Esophagus muscularis mucosa (tissue), 4 donors: ENCODE measurements at regions not wholly inside any gene's neighbourhood (a gene's known extent, or its start where the extent isn't known, plus 50 kb on each side); places are given as distances from the start of the nearest gene placed in this dataset.

Experiments used
- DNase-seq: peaks from one replicate; pipeline ENCODE4 v3.0.0-alpha.2; 2017; ENCODE audit errors: extremely low spot score
- H3K27ac ChIP-seq, 4 donors: fragments of 200-600 bp; sonication (generic); replicated peaks in 1 of 4; 1 replicate in 3 of 4; 2 replicates in 1 of 4; pipeline ENCODE4 v1.5.1; 2016 to 2019; ENCODE audit warnings: mild to moderate bottlenecking in 1 of 4
- H3K27me3 ChIP-seq, 4 donors: fragments of 200-600 bp; sonication (generic); one replicate each; pipeline versions ENCODE4 v1.5.1 to v1.6.0; 2016 to 2019
- H3K36me3 ChIP-seq, 4 donors: fragments of 200-600 bp; sonication (generic); one replicate each; pipeline ENCODE4 v1.5.1; 2016 to 2019
- H3K4me1 ChIP-seq, 4 donors: fragments of 200-600 bp; sonication (generic); one replicate each; pipeline ENCODE4 v1.5.1; 2016 to 2019
- H3K4me3 ChIP-seq, 4 donors: fragments of 200-600 bp; sonication (generic); 1 replicate in 2 of 4; 2 replicates in 2 of 4; pipeline ENCODE4 v1.5.1; 2016 to 2019; ENCODE audit warnings: mild to moderate bottlenecking in 4 of 4, moderate library complexity in 1 of 4
- H3K9me3 ChIP-seq, 4 donors: fragments of 200-600 bp; sonication (generic); 1 replicate in 3 of 4; 2 replicates in 1 of 4; pipeline ENCODE4 v1.5.1; 2016 to 2019
- EP300 ChIP-seq: sonication (generic); formaldehyde crosslinking; IDR thresholded peaks from one replicate; pipeline ENCODE4 v1.6.1; 2017; ENCODE audit warnings: antibody characterized with exemption
- POLR2A ChIP-seq: fragments of 450-650 bp; IDR thresholded peaks from one replicate; pipeline ENCODE4 v1.6.1; 2017; ENCODE audit warnings: antibody characterized with exemption, moderate library complexity, mild to moderate bottlenecking, low read depth
- POLR2AphosphoS5 ChIP-seq, 2 donors: sonication (generic); formaldehyde crosslinking; IDR thresholded peaks; one replicate each; pipeline ENCODE4 v1.6.1; 2017; ENCODE audit warnings: antibody characterized with exemption in 2 of 2
- WGBS: methylation state at CpG from one replicate; pipeline ENCODE4 v1.1.5; 2018; 5-methylcytosine and 5-hydroxymethylcytosine counted together
- intact Hi-C: fragments of 100-400 bp; cut with DNase I; formaldehyde crosslinking; loops from one replicate; pipeline ENCODE4 v1.15.1; 2023
- TF ChIP-seq, protein P1 (sequence below), 3 experiments: fragments of 200-600 bp in 2 of 3; fragments of 450-650 bp in 1 of 3; sonication (generic) in 2 of 3; IDR thresholded peaks; one replicate each; pipeline ENCODE4 v1.5.1; 2017 to 2019; ENCODE audit warnings: antibody characterized with exemption in 3 of 3, mild to moderate bottlenecking in 2 of 3, moderate library complexity in 1 of 3

DNA sequence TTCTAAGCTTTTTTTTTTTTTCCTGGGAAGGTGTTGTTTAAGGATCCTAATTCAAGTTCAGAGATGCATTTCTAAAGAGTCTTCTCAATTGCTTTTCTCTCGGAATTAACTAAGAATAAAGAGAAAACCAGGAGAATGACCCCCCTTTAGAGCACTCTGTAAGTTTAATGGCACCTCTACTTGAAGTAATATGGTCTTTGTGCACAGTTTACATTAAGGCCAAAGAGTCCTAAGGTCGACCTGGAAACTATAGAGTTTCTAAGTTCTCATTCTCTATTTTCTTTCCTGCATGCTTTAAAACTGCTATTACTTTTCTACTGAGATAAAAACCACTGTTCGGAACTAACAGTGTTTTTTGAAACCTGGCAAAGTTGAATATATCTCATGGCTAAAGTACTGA, 923.1 kb upstream of the CDH10 start:
- TF ChIP-seq EP300 = no peak
- TF ChIP-seq POLR2A = no peak
- no peak for TF ChIP-seq POLR2AphosphoS5 (IDR thresholded peaks at IDR 0.05)
- TF ChIP-seq, protein P1, sequence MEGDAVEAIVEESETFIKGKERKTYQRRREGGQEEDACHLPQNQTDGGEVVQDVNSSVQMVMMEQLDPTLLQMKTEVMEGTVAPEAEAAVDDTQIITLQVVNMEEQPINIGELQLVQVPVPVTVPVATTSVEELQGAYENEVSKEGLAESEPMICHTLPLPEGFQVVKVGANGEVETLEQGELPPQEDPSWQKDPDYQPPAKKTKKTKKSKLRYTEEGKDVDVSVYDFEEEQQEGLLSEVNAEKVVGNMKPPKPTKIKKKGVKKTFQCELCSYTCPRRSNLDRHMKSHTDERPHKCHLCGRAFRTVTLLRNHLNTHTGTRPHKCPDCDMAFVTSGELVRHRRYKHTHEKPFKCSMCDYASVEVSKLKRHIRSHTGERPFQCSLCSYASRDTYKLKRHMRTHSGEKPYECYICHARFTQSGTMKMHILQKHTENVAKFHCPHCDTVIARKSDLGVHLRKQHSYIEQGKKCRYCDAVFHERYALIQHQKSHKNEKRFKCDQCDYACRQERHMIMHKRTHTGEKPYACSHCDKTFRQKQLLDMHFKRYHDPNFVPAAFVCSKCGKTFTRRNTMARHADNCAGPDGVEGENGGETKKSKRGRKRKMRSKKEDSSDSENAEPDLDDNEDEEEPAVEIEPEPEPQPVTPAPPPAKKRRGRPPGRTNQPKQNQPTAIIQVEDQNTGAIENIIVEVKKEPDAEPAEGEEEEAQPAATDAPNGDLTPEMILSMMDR (IDR thresholded peaks at IDR 0.05) = no peak
- peaks cover 0 to 6% (median 2%) of the 10 kb centered on the region in 4 donors for H3K9me3 ChIP-seq
- no peak overlapping the region for H3K4me3 ChIP-seq
- H3K27me3 ChIP-seq = no peaks in the 10 kb centered on the region
- no peak for DNase-seq
- intact Hi-C loops = no loop called here
- WGBS = 51% methylated on average over 3 of the region's 3 CpGs
- H3K4me1 ChIP-seq = no peaks in the 10 kb centered on the region
- H3K36me3 ChIP-seq = no peaks in the 10 kb centered on the region
- H3K27ac ChIP-seq = no peak overlapping the region

DNA sequence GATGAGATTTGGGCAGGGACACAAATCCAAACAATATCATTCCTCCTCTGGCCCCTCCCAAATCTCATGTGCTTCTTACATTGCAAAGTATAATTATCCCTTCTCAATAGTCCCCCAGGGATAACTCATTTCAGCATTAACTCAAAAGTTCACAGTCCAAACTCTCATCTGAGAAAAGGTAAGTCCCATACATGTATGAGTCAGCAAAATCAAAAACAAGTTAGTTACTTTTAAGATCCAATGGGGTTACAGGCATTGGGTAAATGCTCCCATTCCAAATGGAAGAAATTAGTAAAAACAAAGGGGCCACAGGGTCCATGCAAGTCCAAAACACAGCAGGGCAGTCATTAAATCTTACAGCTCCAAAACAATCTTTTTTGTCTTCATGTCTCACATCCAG, 917.9 kb upstream of the CDH10 start:
- no peak overlapping the region for H3K27ac ChIP-seq
- intact Hi-C loops = no loop called here
- no peaks in the 10 kb centered on the region for H3K4me1 ChIP-seq
- H3K4me3 ChIP-seq = no peak overlapping the region
- TF ChIP-seq POLR2AphosphoS5 (IDR thresholded peaks at IDR 0.05) (no peak), POLR2A (no peak), EP300 (no peak)
- TF ChIP-seq, protein P1 (IDR thresholded peaks at IDR 0.05) = no peak
- no peaks in the 10 kb centered on the region for H3K27me3 ChIP-seq
- no peaks in the 10 kb centered on the region for H3K9me3 ChIP-seq
- DNase-seq = no peak
- H3K36me3 ChIP-seq = no peaks in the 10 kb centered on the region

DNA sequence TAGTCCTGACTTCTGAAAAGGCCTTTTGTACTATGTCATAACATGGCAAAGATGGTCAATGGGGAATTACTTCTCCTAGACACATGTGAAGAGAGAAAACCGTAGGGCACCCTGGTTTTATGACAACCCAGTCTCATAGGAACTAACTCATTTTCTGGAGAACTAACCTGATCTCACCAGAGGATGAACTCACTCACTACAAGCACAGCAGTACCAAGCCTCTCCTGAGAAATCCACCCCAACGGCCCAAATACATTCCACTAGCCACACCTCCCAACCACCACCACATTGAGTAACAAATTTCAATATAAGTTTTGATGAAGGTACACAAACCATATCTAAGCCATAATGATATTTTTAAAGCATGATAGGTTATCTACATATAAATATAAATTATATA, 909.3 kb upstream of the CDH10 start:
- intact Hi-C loops = no loop called here
- H3K4me3 ChIP-seq = no peak overlapping the region
- WGBS = 67% methylated on average over 2 of the region's 2 CpGs
- no peaks in the 10 kb centered on the region for H3K36me3 ChIP-seq
- no peaks in the 10 kb centered on the region for H3K4me1 ChIP-seq
- H3K9me3 ChIP-seq = no peaks in the 10 kb centered on the region
- DNase-seq = no peak
- H3K27ac ChIP-seq = no peak overlapping the region
- TF ChIP-seq, protein P1 (IDR thresholded peaks at IDR 0.05) = no peak
- TF ChIP-seq EP300 (no peak), POLR2A (no peak), POLR2AphosphoS5 (IDR thresholded peaks at IDR 0.05) (no peak)
- H3K27me3 ChIP-seq = no peaks in the 10 kb centered on the region

DNA sequence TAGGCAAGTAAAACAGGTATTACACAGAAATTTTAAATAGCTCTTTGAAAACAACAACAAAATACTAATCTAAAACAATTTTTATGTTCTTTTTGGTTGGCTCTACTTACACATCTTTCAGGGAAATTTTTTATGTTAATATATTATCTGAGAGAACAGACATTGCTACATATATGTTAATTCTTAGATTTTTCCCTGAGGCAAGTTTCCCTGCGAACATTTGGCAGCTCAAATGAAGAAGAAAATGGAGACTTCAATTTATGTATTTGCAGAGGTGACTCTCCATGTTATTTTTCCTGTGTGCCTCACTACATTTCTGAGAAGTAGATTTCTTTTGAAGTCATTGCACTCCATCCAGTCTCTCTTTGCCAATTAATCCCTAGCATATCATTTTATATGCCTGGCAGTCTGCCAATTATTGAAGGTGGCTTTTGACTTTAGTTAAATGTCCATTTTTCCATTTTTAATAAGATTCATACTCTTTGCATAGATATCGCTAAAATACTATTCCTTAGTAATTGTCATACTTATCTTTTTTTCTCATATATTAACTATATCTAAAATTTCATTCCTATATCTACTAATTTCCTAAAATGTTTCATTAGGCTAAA, 908.2 kb upstream of the CDH10 start:
- intact Hi-C loops = no loop called here
- Histone ChIP-seq H3K36me3 (no peaks in the 10 kb centered on the region), H3K27ac (no peak overlapping the region), H3K4me3 (no peak overlapping the region), H3K4me1 (no peaks in the 10 kb centered on the region), H3K27me3 (no peaks in the 10 kb centered on the region), H3K9me3 (no peaks in the 10 kb centered on the region)
- WGBS = 85% methylated on average over 2 of the region's 2 CpGs
- TF ChIP-seq POLR2AphosphoS5 (IDR thresholded peaks at IDR 0.05) (no peak), POLR2A (no peak), EP300 (no peak)
- TF ChIP-seq, protein P1 (IDR thresholded peaks at IDR 0.05) = no peak
- DNase-seq = no peak

DNA sequence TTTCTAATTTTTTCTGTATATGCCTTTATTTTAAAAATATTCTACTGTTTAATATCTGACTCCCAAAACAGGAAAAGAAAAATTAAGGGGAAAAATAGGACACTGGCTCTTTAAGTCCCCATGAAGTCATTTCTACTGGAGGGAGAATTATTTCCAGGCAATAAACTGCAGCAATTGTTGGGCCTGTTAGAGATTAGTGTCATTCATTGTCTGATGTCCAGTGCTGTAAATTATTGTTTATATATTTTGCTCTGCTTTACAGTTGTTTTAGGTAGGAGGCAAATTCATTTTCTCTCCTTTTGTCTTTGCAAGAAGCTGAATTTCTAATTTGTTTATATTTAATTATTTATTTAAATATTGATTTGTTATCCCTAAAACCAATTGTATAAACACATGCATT, 906.0 kb upstream of the CDH10 start:
- no peaks in the 10 kb centered on the region for H3K9me3 ChIP-seq
- no peak for DNase-seq
- intact Hi-C loops = no loop called here
- no peaks in the 10 kb centered on the region for H3K4me1 ChIP-seq
- no peaks in the 10 kb centered on the region for H3K36me3 ChIP-seq
- H3K27me3 ChIP-seq = no peaks in the 10 kb centered on the region
- H3K27ac ChIP-seq = no peak overlapping the region
- no peak overlapping the region for H3K4me3 ChIP-seq
- TF ChIP-seq, protein P1 (IDR thresholded peaks at IDR 0.05) = no peak
- TF ChIP-seq EP300 (no peak), POLR2AphosphoS5 (IDR thresholded peaks at IDR 0.05) (no peak), POLR2A (no peak)
